ENCODE measurements at regions not wholly inside any gene's neighbourhood (a gene's known extent, or its start where the extent isn't known, plus 50 kb on each side); places are given as distances from the start of the nearest gene placed in this dataset.

DNA sequence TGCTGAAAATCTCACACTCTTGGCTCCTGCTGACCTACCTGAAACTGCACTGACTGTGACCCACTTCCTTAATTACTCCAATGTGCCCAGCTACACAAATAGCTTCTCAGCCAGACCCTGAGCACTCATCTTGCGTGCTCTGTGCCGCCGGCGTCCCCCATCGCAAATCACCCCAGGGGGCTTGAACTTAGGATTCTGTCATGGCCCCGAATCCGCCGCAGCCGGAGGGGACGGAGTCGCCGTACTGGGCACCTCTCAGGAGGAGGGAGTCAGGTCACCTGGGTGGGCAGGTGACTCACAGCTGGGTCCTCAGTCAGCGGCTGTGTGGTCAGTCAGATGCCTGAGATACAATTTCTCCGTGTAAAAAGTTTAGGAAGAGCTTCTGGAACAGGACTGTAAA is 804.9 kb upstream of the SALL3 start:
- H3K9me3 ChIP-seq: no peaks in the 10 kb centered on the region
- H3K27me3 ChIP-seq (ENCODE audit: low read depth): no peaks in the 10 kb centered on the region
- no peaks in the 10 kb centered on the region for H3K36me3 ChIP-seq
- ATAC-seq: no peak
- no peak for TF ChIP-seq CTCF (IDR thresholded peaks at IDR 0.05)
- no peak overlapping the region for H3K4me3 ChIP-seq
- intact Hi-C loops (cut with DNase I): no loop called here
- no peak overlapping the region for H3K27ac ChIP-seq
- H3K4me1 ChIP-seq: no peaks in the 10 kb centered on the region
- no peak for DNase-seq

DNA sequence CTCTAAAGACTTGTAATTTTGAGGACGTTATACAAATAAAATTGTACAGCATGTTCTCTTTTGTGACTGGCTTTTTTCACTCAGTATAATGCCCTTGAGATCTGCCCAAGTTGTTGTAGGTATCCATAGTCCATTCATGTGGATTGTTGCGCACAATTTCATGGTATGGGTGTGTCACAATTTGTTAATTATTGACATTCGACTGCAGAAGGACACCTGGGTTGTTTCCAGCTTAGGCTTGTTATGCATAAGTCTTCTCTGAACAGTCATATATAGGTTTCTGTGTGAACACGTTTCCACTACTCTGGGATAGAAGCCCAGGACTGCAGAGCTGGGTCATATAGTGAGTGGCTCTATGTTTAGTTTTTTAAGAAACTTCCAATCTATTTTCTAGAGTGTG is 800.8 kb upstream of the SALL3 start:
- Histone ChIP-seq H3K36me3 (no peaks in the 10 kb centered on the region), H3K4me1 (no peaks in the 10 kb centered on the region), H3K27ac (no peak overlapping the region), H3K4me3 (no peak overlapping the region), H3K9me3 (peaks cover 6% of the 10 kb centered on the region), H3K27me3 (ENCODE audit: low read depth) (no peaks in the 10 kb centered on the region)
- ATAC-seq (no peak), DNase-seq (no peak)
- no peak for TF ChIP-seq CTCF (IDR thresholded peaks at IDR 0.05)
- intact Hi-C loops (cut with DNase I): no loop called here

DNA sequence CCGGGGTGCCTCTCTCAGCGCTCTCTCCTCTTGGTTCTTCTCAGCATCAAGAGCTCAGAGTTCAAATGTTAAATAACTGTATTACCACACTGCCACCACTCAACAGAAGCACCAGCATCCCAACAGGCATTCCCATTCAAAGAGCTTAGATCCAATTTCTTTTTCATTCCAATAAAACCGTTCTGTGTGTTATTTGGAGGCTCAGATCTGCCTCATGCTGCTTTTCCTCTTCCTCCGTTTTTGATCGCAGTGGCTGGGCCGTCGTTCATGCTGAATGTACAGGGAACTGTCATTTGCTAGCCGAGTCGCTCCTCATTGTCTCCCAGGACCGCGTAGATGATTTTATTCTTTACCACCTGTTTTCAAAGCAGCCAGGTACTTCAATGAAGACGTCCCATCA is 798.9 kb upstream of the SALL3 start:
- intact Hi-C loops (cut with DNase I): no loop called here
- H3K36me3 ChIP-seq: no peaks in the 10 kb centered on the region
- no peak overlapping the region for H3K4me3 ChIP-seq
- H3K9me3 ChIP-seq: peaks cover 11% of the 10 kb centered on the region
- no peaks in the 10 kb centered on the region for H3K4me1 ChIP-seq
- no peaks in the 10 kb centered on the region for H3K27me3 ChIP-seq (ENCODE audit: low read depth)
- no peak for TF ChIP-seq CTCF (IDR thresholded peaks at IDR 0.05)
- DNase-seq (no peak), ATAC-seq (no peak)
- H3K27ac ChIP-seq: no peak overlapping the region

GRCh38 chr18:78183815-78184214 is 795.8 kb upstream of the SALL3 start:
- ATAC-seq: no peak
- Histone ChIP-seq H3K36me3 (no peaks in the 10 kb centered on the region), H3K27ac (no peak overlapping the region), H3K4me3 (no peak overlapping the region), H3K4me1 (no peaks in the 10 kb centered on the region), H3K9me3 (peaks cover 11% of the 10 kb centered on the region), H3K27me3 (ENCODE audit: low read depth) (no peaks in the 10 kb centered on the region)
- intact Hi-C loops (cut with DNase I): no loop called here
- TF ChIP-seq CTCF (IDR thresholded peaks at IDR 0.05): no peak
- DNase-seq: no peak

DNA sequence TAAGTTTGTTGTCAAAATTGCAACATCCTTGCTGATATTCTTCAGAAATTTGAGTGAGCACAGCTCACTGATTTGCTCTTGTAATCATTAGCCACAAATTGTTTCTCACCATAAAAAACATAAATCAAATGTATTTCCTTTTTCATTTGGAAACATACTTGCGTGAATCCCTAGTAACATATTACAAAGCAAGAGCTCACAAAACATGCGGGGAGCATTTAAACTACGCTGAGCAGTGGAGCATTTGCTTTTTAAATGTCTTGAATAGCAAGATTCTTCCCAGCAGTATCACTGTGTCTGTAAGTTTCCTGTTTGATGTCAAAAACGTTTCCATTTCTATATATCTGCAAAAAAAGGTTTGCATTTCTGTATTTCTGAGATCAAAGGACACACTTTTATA is 788.3 kb upstream of the SALL3 start:
- Histone ChIP-seq H3K9me3 (no peaks in the 10 kb centered on the region), H3K27me3 (ENCODE audit: low read depth) (no peaks in the 10 kb centered on the region), H3K4me3 (no peak overlapping the region), H3K36me3 (no peaks in the 10 kb centered on the region), H3K27ac (no peak overlapping the region), H3K4me1 (peaks cover 9% of the 10 kb centered on the region)
- ATAC-seq (no peak), DNase-seq (no peak)
- no peak for TF ChIP-seq CTCF (IDR thresholded peaks at IDR 0.05)
- intact Hi-C loops (cut with DNase I): no loop called here

DNA sequence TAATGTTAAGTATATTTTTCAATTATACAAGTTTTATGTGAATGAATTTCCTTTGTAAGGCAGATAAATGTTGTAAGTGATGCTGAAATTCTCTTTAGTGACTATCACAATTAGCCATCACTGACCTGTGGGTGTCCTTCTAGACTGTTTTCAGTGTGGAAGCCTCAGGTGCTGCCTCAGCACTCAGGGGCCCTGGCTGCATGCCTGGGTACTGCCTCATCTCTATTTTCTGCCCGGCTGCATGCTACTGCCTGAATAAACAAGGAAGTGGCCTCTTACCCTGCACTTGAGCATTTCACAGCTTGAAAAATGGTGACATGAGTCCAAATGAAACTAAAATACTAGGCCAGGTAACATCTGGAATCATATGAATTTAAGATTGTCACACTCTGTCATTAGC is 787.6 kb upstream of the SALL3 start:
- Histone ChIP-seq H3K9me3 (no peaks in the 10 kb centered on the region), H3K27ac (no peak overlapping the region), H3K4me3 (no peak overlapping the region), H3K4me1 (peaks cover 9% of the 10 kb centered on the region), H3K27me3 (ENCODE audit: low read depth) (no peaks in the 10 kb centered on the region), H3K36me3 (no peaks in the 10 kb centered on the region)
- TF ChIP-seq CTCF (IDR thresholded peaks at IDR 0.05): no peak
- ATAC-seq (peak; percentile 95 to 98), DNase-seq (peak; percentile 84)
- intact Hi-C loops (cut with DNase I): no loop called here

Data from lower lobe of right lung (tissue), 2 donors.